ENCODE measurements at regions not wholly inside any gene's neighbourhood (a gene's known extent, or its start where the extent isn't known, plus 50 kb on each side); places are given as distances from the start of the nearest gene placed in this dataset.

DNA sequence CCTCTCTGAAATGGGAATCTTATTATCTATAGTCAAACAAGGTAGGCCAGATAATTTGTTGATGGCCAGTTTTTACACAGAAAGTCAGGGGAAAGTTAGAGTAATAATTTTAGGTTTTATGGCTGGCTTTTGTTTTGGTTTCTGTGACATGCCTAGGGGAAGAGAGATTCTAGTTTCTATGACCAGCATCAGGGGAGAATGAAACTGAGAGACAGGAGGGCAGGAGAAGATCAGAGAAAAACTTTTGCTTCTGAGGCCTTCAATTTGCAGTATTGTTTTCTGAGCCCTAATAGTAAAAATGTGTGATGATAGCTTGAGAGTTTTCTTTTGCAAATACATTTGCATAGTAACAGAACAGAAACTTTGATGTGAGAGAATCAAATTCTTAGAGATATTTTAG, 564.3 kb downstream of the ZNF608 start:
- ChIA-PET CTCF (interaction anchor here (0.5 to 0.7 kb wide), 2 partner anchors 196 to 865 kb away, joined by 3 read pairs; no protein-coding TSS in a partner anchor), POLR2A (no interaction called here)
- Histone ChIP-seq H3K36me3 (ENCODE audit: control insufficient read depth in 2 of 2, insufficient read depth in 1 of 2, low read length in 2 of 2) (no peaks in the 10 kb centered on the region), H3K9me3 (ENCODE audit: control insufficient read depth, insufficient read depth, low read depth, low read length) (no peaks in the 10 kb centered on the region), H3K27ac (ENCODE audit: extremely low read depth, low read depth, low read length) (no peak overlapping the region), H3K4me3 (ENCODE audit: low read depth, low read length) (no peak overlapping the region), H3K4me1 (ENCODE audit: control insufficient read depth, insufficient read depth, low read length) (0 out of 2 replicates have a peak, but pooled peaks cover 4% of the 10 kb centered on the region)
- TF ChIP-seq KLF16 (tag by site-specific recombination; IDR thresholded peaks at IDR 0.05): no peak
- no peak for TF ChIP-seq ZNF514 (tag by site-specific recombination; IDR thresholded peaks at IDR 0.05)
- TF ChIP-seq ZNF596 (tag by site-specific recombination; IDR thresholded peaks at IDR 0.05): no peak
- TF ChIP-seq ZNF175 (tag by site-specific recombination; IDR thresholded peaks at IDR 0.05): no peak
- TF ChIP-seq ZNF366 (tag by site-specific recombination; conservative IDR thresholded peaks at IDR 0.05): no peak
- TF ChIP-seq, protein P1, sequence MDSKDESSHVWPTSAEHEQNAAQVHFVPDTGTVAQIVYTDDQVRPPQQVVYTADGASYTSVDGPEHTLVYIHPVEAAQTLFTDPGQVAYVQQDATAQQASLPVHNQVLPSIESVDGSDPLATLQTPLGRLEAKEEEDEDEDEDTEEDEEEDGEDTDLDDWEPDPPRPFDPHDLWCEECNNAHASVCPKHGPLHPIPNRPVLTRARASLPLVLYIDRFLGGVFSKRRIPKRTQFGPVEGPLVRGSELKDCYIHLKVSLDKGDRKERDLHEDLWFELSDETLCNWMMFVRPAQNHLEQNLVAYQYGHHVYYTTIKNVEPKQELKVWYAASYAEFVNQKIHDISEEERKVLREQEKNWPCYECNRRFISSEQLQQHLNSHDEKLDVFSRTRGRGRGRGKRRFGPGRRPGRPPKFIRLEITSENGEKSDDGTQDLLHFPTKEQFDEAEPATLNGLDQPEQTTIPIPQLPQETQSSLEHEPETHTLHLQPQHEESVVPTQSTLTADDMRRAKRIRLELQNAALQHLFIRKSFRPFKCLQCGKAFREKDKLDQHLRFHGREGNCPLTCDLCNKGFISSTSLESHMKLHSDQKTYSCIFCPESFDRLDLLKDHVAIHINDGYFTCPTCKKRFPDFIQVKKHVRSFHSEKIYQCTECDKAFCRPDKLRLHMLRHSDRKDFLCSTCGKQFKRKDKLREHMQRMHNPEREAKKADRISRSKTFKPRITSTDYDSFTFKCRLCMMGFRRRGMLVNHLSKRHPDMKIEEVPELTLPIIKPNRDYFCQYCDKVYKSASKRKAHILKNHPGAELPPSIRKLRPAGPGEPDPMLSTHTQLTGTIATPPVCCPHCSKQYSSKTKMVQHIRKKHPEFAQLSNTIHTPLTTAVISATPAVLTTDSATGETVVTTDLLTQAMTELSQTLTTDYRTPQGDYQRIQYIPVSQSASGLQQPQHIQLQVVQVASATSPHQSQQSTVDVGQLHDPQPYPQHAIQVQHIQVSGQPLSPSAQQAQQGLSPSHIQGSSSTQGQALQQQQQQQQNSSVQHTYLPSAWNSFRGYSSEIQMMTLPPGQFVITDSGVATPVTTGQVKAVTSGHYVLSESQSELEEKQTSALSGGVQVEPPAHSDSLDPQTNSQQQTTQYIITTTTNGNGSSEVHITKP (tag by site-specific recombination; IDR thresholded peaks at IDR 0.05): no peak
- TF ChIP-seq ZNF747 (tag by site-specific recombination; IDR thresholded peaks at IDR 0.05): no peak
- TF ChIP-seq GLI2 (tag by site-specific recombination; IDR thresholded peaks at IDR 0.05; ENCODE audit: borderline replicate concordance, low read depth): no peak

- Histone ChIP-seq H3K4me3 (ENCODE audit: low read depth, low read length) (no peak overlapping the region), H3K36me3 (ENCODE audit: control insufficient read depth in 2 of 2, insufficient read depth in 1 of 2, low read length in 2 of 2) (no peaks in the 10 kb centered on the region), H3K9me3 (ENCODE audit: control insufficient read depth, insufficient read depth, low read depth, low read length) (no peaks in the 10 kb centered on the region), H3K4me1 (ENCODE audit: control insufficient read depth, insufficient read depth, low read length) (0 out of 2 replicates have a peak, but pooled peaks cover 4% of the 10 kb centered on the region), H3K27ac (ENCODE audit: extremely low read depth, low read depth, low read length) (no peak overlapping the region)
- ChIA-PET POLR2A (no interaction called here), CTCF (no interaction called here)
- TF ChIP-seq ZNF792 (tag by site-specific recombination; IDR thresholded peaks at IDR 0.05) (no peak), ZNF837 (tag by site-specific recombination; IDR thresholded peaks at IDR 0.05) (no peak), ZBTB49 (tag by site-specific recombination; IDR thresholded peaks at IDR 0.05; ENCODE audit: low read depth) (no peak), ZNF843 (tag by site-specific recombination; IDR thresholded peaks at IDR 0.05) (peak; percentile 76), KLF7 (tag by site-specific recombination; IDR thresholded peaks at IDR 0.05; ENCODE audit: borderline replicate concordance) (no peak), ZNF223 (tag by site-specific recombination; IDR thresholded peaks at IDR 0.05) (no peak), ZNF26 (tag by site-specific recombination; IDR thresholded peaks at IDR 0.05) (no peak), PRDM4 (tag by site-specific recombination; IDR thresholded peaks at IDR 0.05) (peak; percentile 31; the same call in 1 of the 2 replicates), TCF7L2 (IDR thresholded peaks at IDR 0.05; ENCODE audit: borderline replicate concordance, low read depth, low read length) (peak; percentile 74; the same call in 1 of the 2 replicates), ZNF366 (tag by site-specific recombination; conservative IDR thresholded peaks at IDR 0.05) (no peak), ZNF596 (tag by site-specific recombination; IDR thresholded peaks at IDR 0.05) (no peak), ZNF221 (tag by site-specific recombination; IDR thresholded peaks at IDR 0.05; ENCODE audit: borderline replicate concordance) (no peak), IKZF3 (tag by site-specific recombination; IDR thresholded peaks at IDR 0.05) (no peak)
- TF ChIP-seq, protein P2, sequence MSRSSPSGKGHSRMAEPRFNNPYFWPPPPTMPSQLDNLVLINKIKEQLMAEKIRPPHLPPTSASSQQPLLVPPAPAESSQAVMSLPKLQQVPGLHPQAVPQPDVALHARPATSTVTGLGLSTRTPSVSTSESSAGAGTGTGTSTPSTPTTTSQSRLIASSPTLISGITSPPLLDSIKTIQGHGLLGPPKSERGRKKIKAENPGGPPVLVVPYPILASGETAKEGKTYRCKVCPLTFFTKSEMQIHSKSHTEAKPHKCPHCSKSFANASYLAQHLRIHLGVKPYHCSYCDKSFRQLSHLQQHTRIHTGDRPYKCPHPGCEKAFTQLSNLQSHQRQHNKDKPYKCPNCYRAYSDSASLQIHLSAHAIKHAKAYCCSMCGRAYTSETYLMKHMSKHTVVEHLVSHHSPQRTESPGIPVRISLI (tag by site-specific recombination; IDR thresholded peaks at IDR 0.05): no peak
- TF ChIP-seq, protein P3, sequence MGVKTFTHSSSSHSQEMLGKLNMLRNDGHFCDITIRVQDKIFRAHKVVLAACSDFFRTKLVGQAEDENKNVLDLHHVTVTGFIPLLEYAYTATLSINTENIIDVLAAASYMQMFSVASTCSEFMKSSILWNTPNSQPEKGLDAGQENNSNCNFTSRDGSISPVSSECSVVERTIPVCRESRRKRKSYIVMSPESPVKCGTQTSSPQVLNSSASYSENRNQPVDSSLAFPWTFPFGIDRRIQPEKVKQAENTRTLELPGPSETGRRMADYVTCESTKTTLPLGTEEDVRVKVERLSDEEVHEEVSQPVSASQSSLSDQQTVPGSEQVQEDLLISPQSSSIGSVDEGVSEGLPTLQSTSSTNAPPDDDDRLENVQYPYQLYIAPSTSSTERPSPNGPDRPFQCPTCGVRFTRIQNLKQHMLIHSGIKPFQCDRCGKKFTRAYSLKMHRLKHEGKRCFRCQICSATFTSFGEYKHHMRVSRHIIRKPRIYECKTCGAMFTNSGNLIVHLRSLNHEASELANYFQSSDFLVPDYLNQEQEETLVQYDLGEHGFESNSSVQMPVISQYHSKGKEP (tag by site-specific recombination; IDR thresholded peaks at IDR 0.05): peak; percentile 58
These were observed 565.5 kb downstream of the ZNF608 start for GRCh38 chr5:124180875-124181461.

All from HEK293 (cell line).